ENCODE measurements at regions not wholly inside any gene's neighbourhood (a gene's known extent, or its start where the extent isn't known, plus 50 kb on each side); places are given as distances from the start of the nearest gene placed in this dataset.

DNA sequence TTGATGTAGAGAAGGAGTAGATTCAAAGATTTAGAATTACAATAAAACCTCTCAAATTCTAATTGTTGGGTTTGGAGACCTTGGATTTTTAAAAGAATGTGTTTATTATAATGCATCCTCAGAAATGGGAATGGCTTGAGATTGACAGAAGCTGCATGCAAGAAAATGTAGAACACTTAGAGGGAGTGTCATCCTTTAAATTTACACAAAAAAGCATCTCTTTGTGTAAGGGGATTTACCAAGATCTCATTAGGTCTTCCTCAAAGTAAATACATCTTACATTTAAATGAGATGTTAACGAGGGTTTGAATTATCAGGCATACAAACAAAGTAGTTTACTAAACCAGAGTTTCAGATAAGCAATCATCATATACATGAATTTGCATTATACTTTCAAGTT, 615.0 kb downstream of the FAM133A start:
- TF ChIP-seq POLR2AphosphoS5 (IDR thresholded peaks at IDR 0.05) (no peak), POLR2A (IDR thresholded peaks at IDR 0.05) (no peak), EP300 (IDR thresholded peaks at IDR 0.05; ENCODE audit: low read depth) (no peak)
- TF ChIP-seq, protein P1, sequence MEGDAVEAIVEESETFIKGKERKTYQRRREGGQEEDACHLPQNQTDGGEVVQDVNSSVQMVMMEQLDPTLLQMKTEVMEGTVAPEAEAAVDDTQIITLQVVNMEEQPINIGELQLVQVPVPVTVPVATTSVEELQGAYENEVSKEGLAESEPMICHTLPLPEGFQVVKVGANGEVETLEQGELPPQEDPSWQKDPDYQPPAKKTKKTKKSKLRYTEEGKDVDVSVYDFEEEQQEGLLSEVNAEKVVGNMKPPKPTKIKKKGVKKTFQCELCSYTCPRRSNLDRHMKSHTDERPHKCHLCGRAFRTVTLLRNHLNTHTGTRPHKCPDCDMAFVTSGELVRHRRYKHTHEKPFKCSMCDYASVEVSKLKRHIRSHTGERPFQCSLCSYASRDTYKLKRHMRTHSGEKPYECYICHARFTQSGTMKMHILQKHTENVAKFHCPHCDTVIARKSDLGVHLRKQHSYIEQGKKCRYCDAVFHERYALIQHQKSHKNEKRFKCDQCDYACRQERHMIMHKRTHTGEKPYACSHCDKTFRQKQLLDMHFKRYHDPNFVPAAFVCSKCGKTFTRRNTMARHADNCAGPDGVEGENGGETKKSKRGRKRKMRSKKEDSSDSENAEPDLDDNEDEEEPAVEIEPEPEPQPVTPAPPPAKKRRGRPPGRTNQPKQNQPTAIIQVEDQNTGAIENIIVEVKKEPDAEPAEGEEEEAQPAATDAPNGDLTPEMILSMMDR (IDR thresholded peaks at IDR 0.05), result no peak
